Hematopoietic multipotent progenitor cell treated with erythropoietin and hydrocortisone succinate and interleukin-3 and kit ligand, for 4 days (in vitro differentiated cells): ENCODE measurements at regions not wholly inside any gene's neighbourhood (a gene's known extent, or its start where the extent isn't known, plus 50 kb on each side); places are given as distances from the start of the nearest gene placed in this dataset.
A peak's percentile ranks its signal among the peaks of the same experiment; 100 is the strongest.

Experiments used
- DNase-seq: peaks from one replicate; pipeline ENCODE4 v3.0.0-alpha.2; 2015

DNA sequence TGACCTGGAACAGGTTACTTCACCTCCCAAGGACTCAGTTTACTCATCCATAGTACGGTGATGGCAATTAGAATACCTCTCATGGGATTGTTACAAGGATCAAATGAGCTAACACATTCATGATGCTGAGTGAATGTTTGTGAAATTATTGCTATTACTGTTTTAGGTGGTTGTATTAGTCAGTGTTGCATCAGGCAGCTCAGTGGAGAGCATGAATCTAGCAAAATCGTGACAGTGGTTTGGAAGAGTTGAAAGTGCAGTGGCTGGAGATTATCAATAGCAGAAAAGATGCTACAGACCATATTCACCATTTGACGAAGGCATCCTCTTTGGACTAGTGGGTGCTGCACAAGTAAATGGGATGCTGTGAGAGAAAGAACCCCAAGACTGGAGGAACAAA, 50.4 kb upstream of the CTNNBL1 start:
- DNase-seq, result no peak

DNA sequence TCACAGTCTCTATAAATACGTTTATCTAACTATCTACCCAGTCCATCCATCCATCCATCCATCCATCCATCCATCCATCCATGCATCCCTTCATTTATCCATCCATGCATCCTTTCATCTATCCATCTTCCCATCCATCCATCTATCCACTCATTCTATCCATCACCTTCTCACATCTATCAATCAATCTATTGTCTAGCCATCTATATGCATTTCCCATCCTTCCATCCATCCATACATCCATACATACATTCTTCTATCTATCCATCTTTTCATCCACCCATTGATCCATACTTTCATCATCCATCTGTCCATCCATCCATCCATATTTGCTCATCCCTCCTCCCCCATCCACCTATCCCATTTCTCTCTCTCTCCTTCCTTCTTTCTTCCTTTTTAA, 51.6 kb upstream of the CTNNBL1 start:
- DNase-seq, result no peak

DNA sequence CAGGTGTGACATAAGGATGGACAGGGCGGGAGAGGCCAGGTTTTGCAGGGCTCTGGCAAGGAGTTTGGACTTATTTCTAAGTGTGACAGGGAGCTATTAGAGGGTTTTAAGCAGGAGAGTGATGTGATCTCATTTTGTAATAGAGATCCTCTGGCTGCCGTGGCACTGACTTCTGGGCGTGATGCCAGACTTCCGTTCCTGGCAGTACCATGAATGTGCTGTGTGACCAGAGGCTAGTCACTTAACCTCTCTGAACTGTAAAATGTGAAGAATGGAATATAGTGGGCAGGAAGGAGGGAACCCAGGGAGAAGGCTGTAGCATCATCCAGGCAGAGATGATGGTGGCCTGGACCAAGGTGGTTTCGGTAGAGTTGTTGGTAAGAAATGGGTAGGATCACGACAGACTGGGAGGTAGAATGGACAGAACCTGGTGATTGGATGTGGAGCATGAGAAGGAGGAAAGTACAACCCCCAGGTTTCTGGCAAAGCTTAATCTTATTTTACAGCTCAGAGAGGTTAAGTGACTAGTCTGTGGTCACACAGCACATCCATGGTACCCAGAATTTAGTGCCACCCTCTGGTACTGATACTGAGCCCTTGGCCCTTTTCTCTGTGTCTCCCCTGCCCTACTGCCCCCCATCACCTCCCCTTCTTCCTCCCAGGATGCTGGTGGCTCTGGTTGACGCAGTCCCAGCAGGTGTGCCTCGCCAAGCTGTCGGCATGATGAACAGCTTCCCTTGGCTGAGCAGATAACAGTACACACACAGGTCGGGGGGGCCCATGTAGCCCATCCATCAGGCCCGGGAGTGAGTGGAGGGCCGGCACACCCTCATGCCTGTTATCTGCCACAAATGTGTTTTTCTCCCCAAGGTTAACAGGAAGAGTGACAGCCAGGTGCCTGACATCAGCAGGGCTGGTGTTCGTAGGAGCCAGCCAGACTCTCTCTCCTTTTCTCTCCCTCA, 52.9 kb upstream of the CTNNBL1 start:
- DNase-seq, result peak; percentile 14

DNA sequence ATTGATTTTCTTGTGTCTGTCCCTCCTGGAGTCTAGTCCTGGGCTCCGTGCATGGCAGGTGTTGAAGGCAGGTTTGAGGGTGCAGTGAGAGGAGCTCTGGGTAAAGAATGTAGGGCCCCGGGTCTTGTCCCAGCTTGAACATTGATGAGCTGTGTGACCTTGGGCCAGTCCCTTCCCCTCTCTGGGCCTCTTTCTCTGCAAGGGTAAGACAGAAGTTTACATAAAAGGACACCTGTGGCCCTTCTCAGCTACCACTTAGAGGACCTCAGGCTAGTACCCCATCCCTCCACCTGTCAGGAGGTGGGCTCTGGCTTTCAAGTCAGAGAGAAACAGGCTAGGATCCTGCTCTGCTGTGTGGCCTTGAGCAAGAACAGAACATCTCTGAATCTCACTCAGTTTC, 55.3 kb upstream of the CTNNBL1 start:
- no peak for DNase-seq

DNA sequence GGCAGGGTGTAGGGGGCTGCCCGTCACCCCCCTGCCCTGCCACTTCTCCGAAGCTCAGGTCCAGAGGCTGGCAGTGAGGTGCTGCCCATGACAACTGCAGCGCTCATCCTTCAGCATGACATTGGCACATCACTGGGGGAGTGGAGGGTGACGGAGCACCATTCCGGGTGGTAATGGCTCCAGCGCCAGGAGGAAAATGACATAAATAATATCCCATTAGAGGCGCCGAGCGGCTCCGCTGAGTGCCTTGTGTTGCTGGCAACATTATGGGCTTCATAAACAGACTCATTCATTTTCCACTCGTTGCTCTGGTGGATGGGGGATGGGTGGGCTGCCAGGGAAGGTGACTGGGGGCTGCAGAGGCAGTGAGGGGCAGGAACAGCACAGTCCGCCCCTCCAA, 56.9 kb upstream of the CTNNBL1 start:
- DNase-seq, result no peak

DNA sequence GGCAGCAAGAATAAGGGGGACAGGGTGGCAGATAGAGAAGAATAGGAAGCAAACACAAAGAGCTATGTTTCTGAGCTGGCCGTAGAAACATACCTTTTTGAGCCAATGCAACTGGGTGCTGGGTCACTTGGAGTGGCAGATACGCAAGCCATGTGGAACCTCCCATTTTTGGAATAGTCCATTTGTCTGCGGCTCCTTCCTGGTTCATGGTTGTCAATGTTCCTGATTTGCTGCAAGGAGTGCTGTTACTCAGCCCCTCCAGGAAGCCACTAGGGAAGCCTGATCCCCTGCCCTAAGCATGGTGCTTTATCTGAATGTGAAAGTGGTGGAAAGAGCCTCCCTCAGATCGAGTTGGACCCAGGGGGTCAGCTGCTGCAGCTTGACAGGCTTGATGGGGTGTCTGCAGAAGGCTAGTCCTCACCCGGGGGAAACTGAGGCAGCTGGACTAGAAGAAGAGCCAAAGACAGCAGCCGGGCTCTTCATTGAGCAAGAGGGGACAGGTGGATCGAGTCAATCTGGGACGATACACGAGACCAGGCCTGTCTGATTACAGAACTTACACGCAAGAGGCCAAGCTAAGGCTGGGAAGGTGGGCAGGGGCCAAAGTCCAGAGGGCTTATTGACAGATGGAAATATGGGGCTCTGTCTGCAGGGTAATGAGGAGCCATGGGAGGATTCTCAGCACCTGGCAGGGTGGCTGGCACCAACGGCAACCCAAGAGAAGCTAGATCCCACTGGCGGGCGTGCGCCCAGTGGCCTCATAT, 57.4 kb upstream of the CTNNBL1 start:
- no peak for DNase-seq

DNA sequence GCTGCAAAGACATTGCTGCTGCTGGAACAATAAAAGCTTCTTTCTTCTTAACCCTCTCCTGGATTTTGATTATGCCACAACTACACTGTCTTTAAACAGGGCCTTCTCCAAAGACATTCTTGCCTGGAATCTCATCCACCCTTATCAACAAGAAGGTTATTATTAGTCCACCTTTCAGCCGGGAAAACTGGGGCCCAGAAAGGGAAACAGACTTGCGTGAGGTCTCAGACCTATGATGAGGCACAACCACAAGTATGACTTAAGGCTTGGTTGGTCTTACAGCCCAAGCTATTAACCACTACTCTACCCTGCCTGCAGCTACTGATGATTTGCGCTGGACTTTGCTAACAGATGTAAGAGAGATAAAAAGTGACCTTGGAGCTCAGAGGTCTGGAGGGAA, 62.8 kb upstream of the CTNNBL1 start:
- no peak for DNase-seq

DNA sequence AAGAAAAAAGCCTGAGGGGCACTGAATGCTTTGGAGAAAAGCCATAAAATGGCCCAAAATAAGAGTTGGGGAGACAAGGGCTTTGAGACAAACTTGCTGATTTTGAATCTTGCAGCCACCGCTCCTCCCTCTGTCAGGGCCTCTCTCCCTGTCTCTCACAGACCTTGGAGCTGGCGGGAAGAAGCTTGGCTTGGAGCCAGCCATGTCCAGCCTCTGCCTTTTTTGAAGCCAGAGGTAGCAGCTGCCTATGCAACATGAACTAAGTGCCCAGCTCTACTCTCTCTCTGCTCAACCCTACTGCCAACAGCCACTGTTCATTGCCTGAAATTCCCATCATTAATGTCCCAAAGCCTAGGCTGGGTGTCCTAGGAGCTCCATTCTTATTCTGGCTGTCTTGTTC, 63.7 kb upstream of the CTNNBL1 start:
- DNase-seq, result no peak

DNA sequence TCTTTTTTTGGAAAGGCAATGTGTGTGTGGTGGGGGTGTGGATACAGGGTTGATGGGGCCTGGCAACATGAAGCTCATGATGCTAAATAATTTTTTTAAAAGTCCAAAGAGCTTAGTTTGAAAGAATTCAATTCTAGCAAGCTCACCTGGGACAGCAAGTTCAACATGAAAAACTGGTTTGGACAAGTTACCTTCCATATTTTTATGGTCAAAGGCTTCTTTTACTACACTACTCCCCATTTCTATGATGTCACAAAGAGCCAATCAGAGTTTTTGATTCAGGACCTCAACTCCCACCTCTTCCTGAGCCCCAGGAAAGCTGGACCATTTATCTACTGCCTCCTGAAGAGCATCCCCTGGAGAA, 66.1 kb upstream of the CTNNBL1 start:
- DNase-seq, result no peak

DNA sequence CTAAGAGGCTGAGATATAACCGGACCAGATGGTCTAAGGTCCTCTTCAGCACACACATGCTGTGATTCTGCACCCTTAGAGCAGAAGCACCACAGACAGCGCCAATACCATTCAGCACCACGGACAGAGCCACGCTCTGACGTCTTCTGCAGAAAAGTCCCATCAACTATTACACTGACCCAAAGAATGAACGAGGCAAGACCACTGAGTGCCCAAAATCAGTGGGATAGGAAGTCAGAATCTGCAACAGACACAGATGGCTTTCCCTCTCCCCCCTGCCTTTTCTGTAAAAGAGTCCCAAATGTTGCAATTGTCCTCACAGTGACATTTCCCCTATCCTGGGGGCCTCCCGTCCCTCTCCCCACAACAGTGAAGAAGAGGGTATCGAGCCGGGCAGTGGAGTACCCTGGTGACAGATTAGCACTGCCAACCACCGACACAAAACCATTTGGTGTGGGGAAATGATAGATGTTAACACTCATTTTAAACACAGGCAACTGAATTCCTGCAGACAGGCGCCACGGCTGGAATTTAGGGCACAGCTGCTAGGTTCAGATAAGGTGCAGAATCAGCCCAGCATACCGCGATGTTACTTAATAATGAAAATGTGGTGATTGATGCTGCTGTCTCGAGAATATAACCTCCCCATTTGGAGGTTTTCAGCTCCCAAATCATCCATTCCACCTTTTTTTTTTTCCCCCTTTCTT, 66.6 kb upstream of the CTNNBL1 start:
- DNase-seq, result peak; percentile 84

DNA sequence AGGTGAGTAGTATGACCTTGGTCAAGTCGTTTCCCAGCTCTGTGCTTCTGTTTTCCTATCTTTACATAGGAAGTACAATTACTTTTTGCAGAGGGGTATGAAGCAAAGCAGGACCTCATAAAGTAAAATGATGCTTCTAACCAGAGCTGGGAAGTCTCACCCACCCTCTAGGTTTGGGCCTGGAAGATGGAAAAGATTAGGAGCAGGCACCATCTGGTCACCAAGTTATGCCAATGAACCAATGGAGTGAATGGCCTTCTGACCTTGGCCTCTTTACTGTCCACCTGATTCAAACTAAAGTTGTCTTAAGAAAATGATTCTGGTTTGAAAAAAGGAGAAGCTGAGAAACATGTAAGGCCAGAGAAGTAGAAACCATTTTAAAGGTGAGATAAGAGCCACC, 68.9 kb upstream of the CTNNBL1 start:
- DNase-seq, result no peak

DNA sequence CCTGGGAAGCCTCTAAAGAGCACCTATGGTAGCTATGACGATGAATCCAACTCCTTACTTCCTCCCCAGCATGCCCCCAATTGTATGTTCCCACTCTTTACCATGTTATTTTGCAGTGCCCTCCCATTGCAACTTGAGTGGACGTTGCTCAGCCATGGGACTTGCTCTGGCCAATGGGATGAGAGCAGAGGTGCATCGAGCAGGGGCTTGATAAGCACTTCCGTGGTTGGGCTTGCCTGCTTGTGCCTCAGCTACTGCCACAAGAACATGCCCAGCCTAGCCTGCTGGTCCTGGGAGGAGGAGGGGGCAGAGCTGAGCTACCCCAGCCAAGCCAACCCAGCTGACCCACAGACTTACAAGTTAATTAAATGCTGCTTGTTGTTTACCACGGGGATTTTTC, 71.1 kb upstream of the CTNNBL1 start:
- DNase-seq, result peak; percentile 27

DNA sequence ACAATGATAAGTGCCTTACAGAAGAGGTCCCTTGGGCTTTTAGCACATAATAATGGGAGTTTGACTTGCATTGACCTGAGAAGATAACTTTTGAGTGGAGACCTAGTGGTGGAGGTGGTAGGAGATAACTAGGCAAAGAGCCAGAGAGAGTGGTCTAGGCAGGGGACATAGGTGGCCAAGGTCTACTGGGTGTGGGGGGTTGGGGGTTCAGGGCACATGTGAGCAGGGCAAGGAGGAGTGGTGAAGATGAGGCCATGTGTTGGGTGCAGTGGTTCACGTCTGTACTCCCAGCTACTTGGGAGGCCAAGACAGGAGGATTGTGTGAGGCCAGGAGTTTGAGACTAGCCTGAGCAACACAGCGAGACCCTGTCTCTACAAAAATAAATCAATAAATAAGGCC, 74.3 kb upstream of the CTNNBL1 start:
- DNase-seq, result no peak

DNA sequence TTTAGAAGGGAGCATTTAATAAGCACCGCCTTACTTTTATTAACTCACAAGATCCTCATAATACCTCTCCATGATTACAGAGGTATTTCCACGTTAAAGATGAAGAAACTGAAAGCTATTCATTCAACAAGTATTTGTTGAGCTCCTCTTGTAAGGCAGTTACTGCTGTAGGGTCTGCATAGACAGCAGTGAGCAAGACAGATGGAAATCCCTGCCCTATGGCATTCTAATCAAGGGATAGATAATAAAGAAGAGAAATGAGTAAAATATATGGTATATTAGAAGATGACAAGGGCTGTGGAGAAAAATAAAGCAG, 77.8 kb upstream of the CTNNBL1 start:
- no peak for DNase-seq

DNA sequence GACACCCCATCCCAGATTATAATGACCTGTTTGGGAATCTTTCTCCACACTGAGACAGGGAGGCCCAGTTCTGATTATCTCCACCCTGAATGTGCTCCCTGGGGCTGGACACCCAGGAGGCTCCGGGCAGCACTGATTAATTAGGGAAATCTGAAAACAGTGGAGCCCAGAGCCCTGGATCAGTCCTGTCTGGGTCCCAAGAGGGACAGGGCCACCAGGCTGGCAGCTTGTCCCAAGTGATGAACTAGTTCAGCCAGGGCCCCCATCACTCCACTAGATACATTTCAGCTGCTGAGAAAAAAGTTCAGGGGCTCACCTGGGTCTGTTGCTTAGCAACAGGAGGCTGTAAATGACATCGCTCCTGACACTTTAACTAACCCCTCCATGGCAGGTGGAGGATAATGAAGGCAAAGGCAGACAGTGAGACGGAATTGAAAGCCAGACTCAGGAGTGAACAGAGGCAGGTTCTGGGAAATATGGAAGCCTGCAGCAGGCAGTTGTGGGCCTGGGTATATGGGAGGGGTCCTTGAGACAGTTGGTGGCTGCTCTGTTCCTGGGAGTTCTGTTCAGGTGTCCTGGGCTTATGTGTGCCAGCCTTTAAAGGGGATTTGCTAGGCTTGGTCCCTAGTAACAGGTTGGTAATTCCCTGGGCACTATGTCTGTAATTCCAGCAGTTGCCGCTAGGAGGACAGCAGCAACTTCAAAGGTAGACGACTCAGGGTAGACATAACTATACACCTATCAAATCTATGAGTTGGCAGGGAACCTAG, 78.3 kb upstream of the CTNNBL1 start:
- DNase-seq, result peak; percentile 54

DNA sequence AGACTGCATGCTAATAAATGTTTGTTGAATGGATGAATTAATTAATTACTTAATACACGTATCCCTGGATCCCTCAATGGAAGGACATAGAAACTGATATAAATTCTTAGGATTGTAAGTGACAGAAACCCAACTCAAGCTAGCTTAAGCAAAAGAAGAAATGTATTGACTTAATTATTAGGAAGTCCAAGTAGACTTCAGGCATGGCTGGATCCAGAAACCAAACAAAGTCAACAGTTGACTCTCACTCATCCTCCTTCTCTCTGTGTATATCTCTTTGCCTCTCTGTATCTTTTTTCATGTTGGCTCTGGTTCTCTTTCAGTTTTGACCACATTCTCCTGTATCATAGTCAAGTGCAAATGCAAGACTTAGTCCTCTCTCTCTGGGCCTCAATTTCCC, 82.0 kb upstream of the CTNNBL1 start:
- no peak for DNase-seq

DNA sequence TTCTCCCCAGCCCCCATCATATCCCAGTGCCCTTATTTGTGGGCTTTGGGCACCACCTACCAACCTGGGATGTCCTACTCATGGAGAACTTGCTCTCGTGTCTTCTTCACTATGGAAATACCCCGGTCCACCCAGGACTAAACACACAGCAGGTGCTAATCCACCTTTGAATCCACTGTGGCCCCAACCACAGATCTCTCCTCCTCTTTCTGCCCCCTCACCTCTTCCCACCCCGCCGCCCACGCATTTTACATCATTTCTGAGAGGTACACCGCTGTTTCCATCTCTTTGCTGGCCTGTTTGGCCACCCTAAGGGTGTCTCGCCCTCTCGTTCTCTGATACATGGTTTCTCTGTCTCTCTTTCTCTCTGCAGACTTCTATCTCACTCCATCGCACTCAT, 82.5 kb upstream of the CTNNBL1 start:
- DNase-seq, result no peak

DNA sequence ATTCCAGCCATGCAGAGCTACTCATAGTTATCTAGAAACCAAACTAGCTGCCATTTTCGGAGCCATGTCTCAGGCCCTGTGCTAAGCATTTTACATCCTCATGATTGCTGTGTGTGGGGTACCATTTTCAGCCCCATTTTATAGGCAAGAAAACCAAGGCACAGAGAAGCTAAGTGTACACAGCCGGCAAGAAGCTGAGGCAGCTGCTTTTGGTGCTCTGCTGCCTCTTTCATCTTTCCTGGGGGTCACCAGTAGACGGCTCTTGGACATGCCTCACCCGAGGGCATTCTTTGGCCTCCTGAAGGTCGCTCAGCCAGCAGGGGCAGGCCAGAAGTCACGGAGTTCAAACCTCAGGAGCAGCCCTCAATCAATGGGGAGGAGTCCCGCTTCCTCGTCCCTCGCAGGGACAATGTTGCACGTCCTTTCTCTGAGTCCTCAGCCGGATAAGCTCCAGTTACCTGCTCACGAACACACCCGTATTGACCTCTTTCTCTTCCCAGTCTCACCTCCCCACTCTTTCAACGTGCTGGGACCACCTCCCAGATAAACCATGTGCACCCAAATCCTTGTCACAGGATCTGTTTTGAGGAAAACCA, 82.6 kb upstream of the BLCAP start:
- no peak for DNase-seq

DNA sequence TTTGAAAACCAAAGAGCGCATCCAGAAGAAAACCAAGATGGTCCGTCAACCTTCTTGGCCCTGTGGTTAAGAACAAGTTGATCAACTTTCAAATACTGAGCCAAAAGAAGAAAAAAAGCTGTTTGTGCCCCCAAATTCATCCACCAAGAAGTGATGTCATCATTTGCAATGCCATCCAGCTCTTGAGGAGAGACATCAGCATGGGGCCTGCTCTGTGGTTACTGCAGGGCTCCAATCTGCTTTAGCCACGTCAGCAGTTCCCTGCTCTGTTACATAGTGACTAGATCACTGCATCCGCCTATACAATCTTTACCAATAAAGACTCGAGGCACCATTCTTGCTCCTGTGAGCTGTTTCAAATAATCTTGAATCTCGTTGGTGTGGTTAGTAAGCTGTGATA, 75.0 kb upstream of the BLCAP start:
- no peak for DNase-seq

DNA sequence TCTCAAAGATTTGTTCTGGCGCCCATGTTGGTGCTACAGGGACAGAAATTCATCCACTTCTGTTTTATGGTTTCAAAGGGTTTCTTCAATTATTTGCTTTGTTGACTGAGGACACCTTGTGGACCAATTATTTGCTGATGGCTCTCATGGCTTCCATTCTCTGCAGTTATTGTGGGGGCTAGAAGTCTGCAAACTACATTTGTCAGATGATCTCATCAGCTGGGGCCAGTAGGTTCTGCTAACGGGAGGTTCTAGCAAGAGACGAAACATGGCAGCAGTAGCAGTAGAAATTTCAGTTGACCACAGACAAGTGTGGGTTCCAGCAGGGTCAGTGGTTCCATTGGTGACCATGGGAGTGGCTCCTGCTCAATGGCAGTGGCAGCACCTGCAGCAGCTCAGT, 72.8 kb upstream of the BLCAP start:
- DNase-seq, result peak; percentile 4

DNA sequence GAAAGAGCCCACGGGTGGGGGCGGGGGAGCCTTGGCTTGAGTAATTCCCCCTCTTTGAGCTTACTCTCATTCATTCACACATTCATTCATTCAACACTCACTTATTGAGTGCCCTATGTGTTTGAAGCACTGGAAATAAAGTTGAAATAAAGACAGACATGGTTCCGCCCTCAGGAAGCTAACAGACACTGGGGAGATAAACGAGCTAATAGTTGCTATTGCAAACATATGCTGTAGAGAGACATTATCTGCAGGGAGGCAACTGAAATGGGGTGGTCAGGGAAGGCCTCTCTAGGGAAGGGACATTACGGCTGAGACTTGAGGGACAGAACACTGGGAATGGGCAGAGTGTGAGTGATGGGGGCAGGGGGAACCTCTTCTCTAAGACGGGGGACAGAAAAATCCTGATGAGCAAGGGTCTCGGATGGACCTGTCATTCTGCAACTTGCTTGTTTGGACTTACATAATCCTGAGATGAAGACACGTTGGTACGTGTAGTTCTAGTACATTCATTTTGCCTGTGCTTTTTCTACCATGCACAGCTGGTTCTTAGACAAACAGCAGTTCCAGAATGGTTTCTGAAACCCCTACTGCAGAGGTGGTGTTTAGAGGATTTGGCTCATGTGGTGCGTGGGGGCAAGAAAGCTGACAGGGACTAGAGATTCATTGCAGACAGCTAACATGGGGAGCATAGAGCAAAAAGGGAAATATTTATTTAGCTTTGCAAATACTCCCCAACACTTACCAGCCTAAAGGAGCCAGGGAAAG, 71.1 kb upstream of the BLCAP start:
- DNase-seq, result no peak

DNA sequence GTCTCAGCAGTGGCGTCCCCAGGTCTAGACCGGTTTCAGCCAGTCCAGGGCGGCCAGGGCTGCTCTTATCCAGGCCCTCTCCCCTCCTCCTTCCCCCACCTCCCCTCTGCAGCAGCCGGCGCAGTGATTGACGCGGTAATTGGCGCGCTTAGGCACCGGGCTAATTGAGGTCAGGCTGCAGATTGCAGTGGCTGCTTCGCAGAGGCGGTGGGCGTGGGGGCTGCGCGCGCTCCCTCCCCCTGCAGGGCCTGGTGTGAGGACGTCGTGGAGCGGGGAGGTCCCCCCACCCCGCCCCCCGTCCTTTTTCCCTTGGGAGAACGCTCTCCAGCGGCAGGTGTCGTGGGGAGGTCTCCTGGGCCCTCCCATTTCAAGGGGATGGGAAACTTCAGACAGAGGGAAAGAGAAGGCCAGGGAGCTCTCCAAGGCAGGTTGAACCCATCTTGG, 70.4 kb upstream of the BLCAP start:
- peak; percentile 3 for DNase-seq
